ES-I3 (cell line): ENCODE measurements at regions not wholly inside any gene's neighbourhood (a gene's known extent, or its start where the extent isn't known, plus 50 kb on each side); places are given as distances from the start of the nearest gene placed in this dataset.

ENCODE experiments used
- H3K36me3 ChIP-seq: 2 replicates; pipeline ENCODE4 v1.6.1; 2013; ENCODE audit warnings: mild to moderate bottlenecking, low read length, control low read depth, moderate library complexity; ENCODE audit not compliant: insufficient read depth
- H3K4me1 ChIP-seq: 2 replicates; pipeline ENCODE4 v1.6.1; 2013; ENCODE audit warnings: mild to moderate bottlenecking, control low read depth, low read length; ENCODE audit not compliant: insufficient read depth
- H3K9ac ChIP-seq: 2 replicates; pipeline ENCODE4 v1.6.1; 2013; ENCODE audit warnings: low read depth, mild to moderate bottlenecking, low read length, moderate library complexity
- H3K9me3 ChIP-seq: 2 replicates; pipeline ENCODE4 v1.6.1; 2013; ENCODE audit warnings: mild to moderate bottlenecking, low read length, moderate library complexity; ENCODE audit not compliant: control insufficient read depth, insufficient read depth

DNA sequence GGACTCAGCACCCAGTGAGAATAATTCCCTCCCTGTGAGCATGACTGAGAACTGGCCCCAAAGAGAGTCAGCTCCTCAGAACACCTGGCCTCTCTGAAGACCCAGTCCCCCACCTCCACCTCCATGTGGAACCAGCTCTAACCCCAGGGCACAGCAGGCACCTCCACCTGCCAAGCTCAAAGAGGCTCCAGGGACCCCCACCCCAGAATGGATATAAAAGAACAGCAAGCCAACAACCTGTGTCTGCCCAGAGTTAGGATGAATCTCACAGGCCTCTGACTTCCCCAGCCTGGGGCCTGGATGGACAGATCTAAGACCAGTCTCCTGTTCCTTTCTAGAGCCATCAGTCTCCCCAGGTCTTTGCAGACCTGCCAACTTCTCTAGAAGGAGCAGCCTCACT lies 498.5 kb downstream of the EIPR1 start:
- H3K9me3 ChIP-seq: peaks cover 17% of the 10 kb centered on the region
- H3K36me3 ChIP-seq: no peaks in the 10 kb centered on the region
- no peak overlapping the region for H3K9ac ChIP-seq
- H3K4me1 ChIP-seq: no peaks in the 10 kb centered on the region

- Histone ChIP-seq H3K9ac (no peak overlapping the region), H3K4me1 (no peaks in the 10 kb centered on the region), H3K36me3 (no peaks in the 10 kb centered on the region), H3K9me3 (peaks cover 12% of the 10 kb centered on the region)
Measured at GRCh38 chr2:2877427-2877826, 500.2 kb downstream of the EIPR1 start.

GRCh38 chr2:2876331-2877221 lies 501.0 kb downstream of the EIPR1 start:
- H3K36me3 ChIP-seq: no peaks in the 10 kb centered on the region
- peaks cover 8% of the 10 kb centered on the region for H3K9me3 ChIP-seq
- no peak overlapping the region for H3K9ac ChIP-seq
- H3K4me1 ChIP-seq: no peaks in the 10 kb centered on the region

- Histone ChIP-seq H3K9me3 (peaks cover 8% of the 10 kb centered on the region), H3K36me3 (no peaks in the 10 kb centered on the region), H3K4me1 (no peaks in the 10 kb centered on the region), H3K9ac (no peak overlapping the region)
Measured at GRCh38 chr2:2875831-2876230, 501.8 kb downstream of the EIPR1 start.

DNA sequence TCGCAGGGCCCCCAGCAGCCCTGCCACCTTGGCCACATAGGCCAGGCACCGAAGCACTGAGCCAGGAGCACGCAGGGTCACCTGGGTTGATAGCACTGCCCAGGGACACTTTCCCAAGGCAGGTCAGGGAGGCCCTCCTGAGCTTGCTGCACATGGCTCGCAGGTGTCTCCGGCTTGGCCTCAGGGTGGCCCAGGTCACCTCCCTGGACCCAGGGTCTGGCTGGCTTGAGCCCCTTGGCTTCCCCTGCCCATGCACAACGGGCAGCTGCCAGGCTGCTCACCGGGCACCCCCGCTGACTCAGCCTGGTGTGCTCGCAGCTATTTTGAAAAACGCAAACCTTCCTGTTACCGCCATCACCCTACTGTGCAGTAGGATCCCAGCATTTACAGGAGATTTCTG lies 502.3 kb downstream of the EIPR1 start:
- no peaks in the 10 kb centered on the region for H3K4me1 ChIP-seq
- peaks cover 8% of the 10 kb centered on the region for H3K9me3 ChIP-seq
- no peaks in the 10 kb centered on the region for H3K36me3 ChIP-seq
- no peak overlapping the region for H3K9ac ChIP-seq

GRCh38 chr2:2874805-2875204 lies 502.8 kb downstream of the EIPR1 start:
- H3K9me3 ChIP-seq: peaks cover 8% of the 10 kb centered on the region
- H3K9ac ChIP-seq: no peak overlapping the region
- H3K4me1 ChIP-seq: no peaks in the 10 kb centered on the region
- no peaks in the 10 kb centered on the region for H3K36me3 ChIP-seq

DNA sequence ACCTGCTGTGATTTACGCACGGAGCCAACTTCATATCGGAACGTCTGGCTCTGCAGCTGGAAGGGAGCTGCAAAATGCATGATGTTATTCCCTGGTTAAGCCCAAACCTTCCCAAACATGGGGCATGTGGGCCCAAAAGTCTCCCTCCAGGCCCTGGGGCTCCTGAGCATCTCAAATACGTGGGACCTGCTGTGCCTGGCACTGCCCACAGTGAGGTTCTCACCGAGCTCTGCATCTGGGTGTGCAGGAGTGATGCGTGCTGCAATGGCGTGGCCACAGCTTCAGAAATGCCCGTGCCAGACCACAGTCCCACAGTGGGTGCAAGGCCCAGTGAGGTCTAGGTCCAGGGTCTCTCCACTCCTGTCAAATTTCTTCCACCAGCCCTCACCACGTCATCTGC lies 503.3 kb downstream of the EIPR1 start:
- Histone ChIP-seq H3K4me1 (no peaks in the 10 kb centered on the region), H3K36me3 (no peaks in the 10 kb centered on the region), H3K9ac (no peak overlapping the region), H3K9me3 (peaks cover 8% of the 10 kb centered on the region)

DNA sequence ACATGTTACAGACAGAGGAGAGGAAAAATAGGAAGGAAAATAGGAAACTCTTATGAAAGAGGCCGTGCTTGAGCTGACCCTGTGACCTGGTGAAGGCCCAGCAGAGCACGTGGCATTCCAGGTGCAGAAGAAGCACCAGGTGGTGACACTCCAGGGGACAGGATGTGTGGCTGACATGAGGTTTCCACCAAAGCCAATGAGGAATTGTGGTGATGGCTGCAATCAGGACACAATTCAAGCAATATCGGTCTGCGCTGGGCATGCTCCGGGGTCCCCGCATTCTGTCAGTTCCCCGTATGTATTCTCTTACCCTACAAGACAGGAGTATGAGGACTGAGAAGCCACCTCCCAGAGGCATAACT lies 504.2 kb downstream of the EIPR1 start:
- Histone ChIP-seq H3K9me3 (peaks cover 8% of the 10 kb centered on the region), H3K36me3 (no peaks in the 10 kb centered on the region), H3K4me1 (no peaks in the 10 kb centered on the region), H3K9ac (no peak overlapping the region)

- no peaks in the 10 kb centered on the region for H3K4me1 ChIP-seq
- H3K9me3 ChIP-seq: peaks cover 6% of the 10 kb centered on the region
- H3K36me3 ChIP-seq: no peaks in the 10 kb centered on the region
- no peak overlapping the region for H3K9ac ChIP-seq
Measured at GRCh38 chr2:2872713-2873449, 504.7 kb downstream of the EIPR1 start.

GRCh38 chr2:2872309-2872617 lies 505.4 kb downstream of the EIPR1 start:
- H3K9ac ChIP-seq: no peak overlapping the region
- H3K4me1 ChIP-seq: no peaks in the 10 kb centered on the region
- H3K36me3 ChIP-seq: no peaks in the 10 kb centered on the region
- peaks cover 4% of the 10 kb centered on the region; the same call in 1 of the 2 replicates for H3K9me3 ChIP-seq

DNA sequence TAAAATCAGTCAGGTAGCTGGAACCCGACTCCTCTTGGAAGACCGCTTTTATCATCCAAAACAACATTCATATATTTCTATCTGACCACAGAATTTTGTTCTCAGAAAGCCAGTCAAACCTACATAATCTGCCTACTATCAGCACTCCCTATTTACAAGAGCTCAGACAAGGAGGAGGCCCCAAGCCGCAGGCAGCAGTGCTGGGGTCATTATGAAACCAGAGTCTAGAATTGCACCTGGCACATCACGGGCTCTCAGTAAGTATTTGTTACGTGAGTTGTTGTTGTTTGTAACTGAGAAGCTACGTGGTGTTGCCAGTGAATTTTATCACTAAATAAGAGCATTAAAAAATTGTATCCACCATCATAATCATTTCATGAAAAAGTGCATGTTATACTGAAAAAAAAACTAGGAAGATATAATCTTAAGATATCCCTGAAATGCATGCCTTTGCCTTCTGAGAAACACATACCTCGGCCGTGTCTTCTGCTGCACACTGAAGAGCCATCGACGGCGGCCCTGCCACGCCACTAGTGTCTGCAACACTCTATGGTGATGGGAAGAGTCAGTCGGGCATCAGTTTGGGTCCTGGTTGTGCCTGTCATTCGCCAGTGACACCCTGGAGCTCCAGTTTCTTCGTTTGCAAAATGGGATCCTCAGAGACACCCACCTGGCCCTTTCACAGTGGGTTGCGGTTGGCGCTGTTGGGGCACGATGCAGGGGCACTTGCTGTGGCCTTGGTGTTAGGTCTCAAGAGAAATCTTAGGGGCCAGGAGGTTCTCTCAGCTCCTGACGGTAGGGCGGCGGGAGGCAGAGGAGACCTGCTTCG lies 505.9 kb downstream of the EIPR1 start:
- Histone ChIP-seq H3K9ac (no peak overlapping the region), H3K9me3 (no peaks in the 10 kb centered on the region), H3K4me1 (no peaks in the 10 kb centered on the region), H3K36me3 (no peaks in the 10 kb centered on the region)

DNA sequence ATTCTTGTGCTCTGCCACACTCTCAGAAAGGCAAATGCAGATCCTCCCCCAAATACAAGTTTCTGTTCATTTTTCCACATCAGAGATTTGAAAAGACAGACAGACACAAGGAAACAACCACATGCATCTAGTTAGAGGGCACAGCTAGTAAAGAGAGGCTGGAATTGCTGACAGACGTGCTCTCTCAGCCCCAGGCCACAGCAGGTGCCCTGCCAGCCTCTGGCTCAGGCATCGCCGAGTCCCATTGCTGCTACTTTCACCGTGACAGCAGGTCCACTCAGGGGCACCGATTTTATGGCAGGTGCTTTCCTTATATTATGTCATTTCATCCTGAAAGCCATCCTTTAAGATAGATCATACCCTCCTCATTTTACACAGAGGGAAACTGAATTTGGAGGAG lies 507.5 kb downstream of the EIPR1 start:
- no peaks in the 10 kb centered on the region for H3K36me3 ChIP-seq

DNA sequence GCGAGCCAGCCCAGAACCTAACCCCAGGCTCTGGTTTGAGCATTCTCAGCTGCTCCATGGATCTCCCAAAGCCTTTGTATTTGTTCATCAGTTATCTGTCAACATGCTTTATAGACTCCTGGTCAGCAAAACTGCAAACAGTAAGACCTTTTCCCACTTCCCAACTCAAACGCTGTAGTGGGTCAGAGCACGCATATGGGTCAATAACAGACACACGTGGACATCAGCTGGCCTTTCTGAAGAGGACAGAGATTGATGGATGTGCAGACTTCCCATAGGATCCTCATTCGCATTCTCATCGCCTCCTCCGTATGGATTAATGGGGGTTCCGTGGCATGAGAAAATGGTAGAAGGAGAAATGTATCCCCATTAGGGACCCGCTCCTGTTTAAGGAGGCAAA lies 508.1 kb downstream of the EIPR1 start:
- Histone ChIP-seq H3K9ac (no peak overlapping the region), H3K4me1 (no peaks in the 10 kb centered on the region), H3K36me3 (no peaks in the 10 kb centered on the region), H3K9me3 (0 out of 2 replicates have a peak, but pooled peaks cover 2% of the 10 kb centered on the region)

More for the DNA sequence above, 507.5 kb downstream of the EIPR1 start:
- no peak overlapping the region for H3K9ac ChIP-seq
- no peaks in the 10 kb centered on the region for H3K9me3 ChIP-seq
- H3K4me1 ChIP-seq: no peaks in the 10 kb centered on the region

- Histone ChIP-seq H3K4me1 (no peaks in the 10 kb centered on the region), H3K9ac (no peak overlapping the region), H3K36me3 (no peaks in the 10 kb centered on the region), H3K9me3 (0 out of 2 replicates have a peak, but pooled peaks cover 4% of the 10 kb centered on the region)
Measured at GRCh38 chr2:2868085-2868484, 509.5 kb downstream of the EIPR1 start.
